WTC11 (cell line): ENCODE measurements at regions not wholly inside any gene's neighbourhood (a gene's known extent, or its start where the extent isn't known, plus 50 kb on each side); places are given as distances from the start of the nearest gene placed in this dataset.

ENCODE experiments used
- CTCF ChIP-seq: fragments of 200-600 bp; IDR thresholded peaks from 2 replicates; pipeline ENCODE4 v1.8.0; 2022; ENCODE audit warnings: antibody characterized with exemption
- KAT7 ChIP-seq: sonication (generic); formaldehyde crosslinking; IDR thresholded peaks from 2 replicates; pipeline ENCODE4 v1.8.1; 2023; ENCODE audit warnings: missing genetic modification reagents, mild to moderate bottlenecking, borderline replicate concordance

DNA sequence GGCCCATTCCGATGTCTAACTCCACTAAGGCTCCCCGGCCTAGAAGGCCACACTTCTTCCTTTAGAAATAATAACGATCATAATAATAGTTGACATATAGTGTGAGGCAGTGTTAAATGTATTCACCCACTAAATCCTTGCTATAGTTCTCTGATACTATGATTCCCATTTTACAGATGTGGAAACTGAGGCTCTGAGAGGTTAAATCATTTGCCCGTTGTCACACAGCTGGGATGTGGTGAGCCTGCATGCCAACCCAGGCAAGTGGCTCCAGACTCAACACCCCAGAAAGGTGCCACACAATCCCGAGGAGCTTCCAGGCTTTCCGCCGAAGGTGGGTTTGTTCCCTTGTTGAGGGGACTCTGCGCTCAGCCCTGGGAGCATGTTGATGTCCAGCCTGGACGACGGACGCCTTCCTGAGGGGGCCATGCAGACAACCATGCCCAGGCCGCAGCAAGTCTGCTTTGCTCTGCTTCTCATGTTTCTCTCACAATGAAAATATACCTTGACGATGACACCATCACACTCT is 104.6 kb upstream of the CDYL start:
- TF ChIP-seq KAT7 (CRISPR knock-in tag) (no peak), CTCF (no peak)
